ENCODE measurements at regions not wholly inside any gene's neighbourhood (a gene's known extent, or its start where the extent isn't known, plus 50 kb on each side); places are given as distances from the start of the nearest gene placed in this dataset.

GRCh38 chr13:78138756-78139155, 220.1 kb upstream of the EDNRB start:
- TF ChIP-seq CTCF (IDR thresholded peaks at IDR 0.05): no peak
- intact Hi-C loops (cut with DNase I, micrococcal nuclease): loop anchor here (5.0 to 10.0 kb wide), 2 partner anchors 836 to 839 kb away; no protein-coding TSS in a partner anchor
- no peaks in the 10 kb centered on the region for H3K9me3 ChIP-seq
- H3K4me1 ChIP-seq (ENCODE audit: low read depth): peaks cover 4% of the 10 kb centered on the region
- no peak overlapping the region for H3K4me3 ChIP-seq
- ATAC-seq (no peak), DNase-seq (no peak)
- H3K36me3 ChIP-seq (ENCODE audit: low read depth): no peaks in the 10 kb centered on the region

- intact Hi-C loops (cut with DNase I, micrococcal nuclease): loop anchor here (5.0 to 10.0 kb wide), 2 partner anchors 837 to 840 kb away; no protein-coding TSS in a partner anchor
These were observed 218.9 kb upstream of the EDNRB start for GRCh38 chr13:78137404-78138142.

GRCh38 chr13:78136966-78137365, 218.3 kb upstream of the EDNRB start:
- no peak for TF ChIP-seq CTCF (IDR thresholded peaks at IDR 0.05)
- H3K36me3 ChIP-seq (ENCODE audit: low read depth): no peaks in the 10 kb centered on the region
- intact Hi-C loops (cut with DNase I, micrococcal nuclease): loop anchor here (5.0 to 10.0 kb wide), 2 partner anchors 838 to 840 kb away; no protein-coding TSS in a partner anchor
- ATAC-seq: no peak
- H3K4me1 ChIP-seq (ENCODE audit: low read depth): peaks cover 4% of the 10 kb centered on the region
- H3K4me3 ChIP-seq: no peak overlapping the region
- DNase-seq: no peak
- no peaks in the 10 kb centered on the region for H3K9me3 ChIP-seq

More at GRCh38 chr13:78137404-78138142, 218.9 kb upstream of the EDNRB start:
- no peak overlapping the region for H3K4me3 ChIP-seq
- no peaks in the 10 kb centered on the region for H3K36me3 ChIP-seq (ENCODE audit: low read depth)
- H3K9me3 ChIP-seq: no peaks in the 10 kb centered on the region
- DNase-seq: peak in 2 of 3 donors; percentile 12 to 32
- TF ChIP-seq CTCF (IDR thresholded peaks at IDR 0.05): no peak
- peaks cover 4% of the 10 kb centered on the region for H3K4me1 ChIP-seq (ENCODE audit: low read depth)
- peak; percentile 75 for ATAC-seq

GRCh38 chr13:78133511-78133910, 214.9 kb upstream of the EDNRB start:
- Histone ChIP-seq H3K9me3 (no peaks in the 10 kb centered on the region), H3K4me1 (ENCODE audit: low read depth) (peaks cover 4% of the 10 kb centered on the region), H3K4me3 (no peak overlapping the region), H3K36me3 (ENCODE audit: low read depth) (no peaks in the 10 kb centered on the region)
- intact Hi-C loops (cut with DNase I, micrococcal nuclease): loop anchor here in 1 of 2 donors (10.0 kb wide), 1 partner anchor 841 kb away; no protein-coding TSS in a partner anchor
- ATAC-seq (no peak), DNase-seq (no peak)
- TF ChIP-seq CTCF (IDR thresholded peaks at IDR 0.05): no peak

GRCh38 chr13:78131811-78132210, 213.2 kb upstream of the EDNRB start:
- Histone ChIP-seq H3K4me1 (ENCODE audit: low read depth) (no peaks in the 10 kb centered on the region), H3K9me3 (no peaks in the 10 kb centered on the region), H3K36me3 (ENCODE audit: low read depth) (no peaks in the 10 kb centered on the region), H3K4me3 (no peak overlapping the region)
- DNase-seq (no peak), ATAC-seq (no peak)
- intact Hi-C loops (cut with DNase I, micrococcal nuclease): loop anchor here in 1 of 2 donors (10.0 kb wide), 1 partner anchor 843 kb away; no protein-coding TSS in a partner anchor
- no peak for TF ChIP-seq CTCF (IDR thresholded peaks at IDR 0.05)

All from mucosa of descending colon (tissue), 3 donors.